ENCODE measurements at regions not wholly inside any gene's neighbourhood (a gene's known extent, or its start where the extent isn't known, plus 50 kb on each side); places are given as distances from the start of the nearest gene placed in this dataset.

DNA sequence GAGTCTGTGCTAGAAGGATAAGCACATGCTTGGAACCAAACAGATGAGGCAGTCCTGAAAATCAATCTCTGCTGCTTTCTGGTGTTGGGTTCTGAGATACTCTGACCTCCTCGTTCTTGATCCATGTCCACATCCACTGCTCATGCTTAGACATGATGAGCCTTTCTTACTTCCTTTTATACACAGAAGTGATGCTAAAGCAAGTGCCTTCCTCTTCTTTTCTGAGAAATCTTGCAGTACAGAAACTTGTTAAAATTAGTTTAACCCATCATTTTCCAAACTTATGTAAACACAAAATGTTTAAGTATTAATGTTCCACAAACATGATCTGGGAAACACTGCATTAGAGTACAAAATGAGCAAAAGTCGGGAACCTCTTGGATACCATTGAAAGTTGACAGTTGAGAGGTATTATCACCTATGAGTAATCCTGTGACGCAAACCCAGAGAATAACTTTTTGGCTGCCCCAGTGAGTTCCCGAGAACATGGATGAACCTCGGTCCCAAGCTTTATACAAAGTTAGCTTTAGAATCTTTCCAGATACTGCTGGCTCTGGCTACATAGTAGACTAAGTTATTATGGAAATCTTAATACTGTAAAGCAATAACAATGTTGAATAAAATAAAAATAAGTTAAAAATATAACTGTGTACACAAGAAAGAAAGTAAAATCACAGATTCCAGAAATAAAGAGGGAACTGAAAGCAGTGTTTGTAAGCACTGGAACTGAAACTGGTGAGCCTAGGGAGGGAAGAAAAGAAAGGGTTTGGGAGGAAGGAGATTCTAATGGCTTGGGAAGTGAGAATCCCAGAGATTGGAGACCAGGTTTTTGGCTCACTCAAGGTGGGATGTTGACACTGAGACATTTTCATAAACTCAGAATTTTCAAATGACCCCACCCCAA is 429.3 kb upstream of the RUNX1 start:
- Histone ChIP-seq H4K20me1 (ENCODE audit: insufficient read depth, low read depth, low read length) (no peaks in the 10 kb centered on the region), H3K27me3 (ENCODE audit: low read length) (no peaks in the 10 kb centered on the region), H3K79me2 (ENCODE audit: low read length) (no peaks in the 10 kb centered on the region), H3K9ac (ENCODE audit: low read length) (no peak overlapping the region), H3K36me3 (ENCODE audit: insufficient read depth, low read length) (no peaks in the 10 kb centered on the region), H2AFZ (ENCODE audit: low read length) (no peak overlapping the region), H3K9me3 (ENCODE audit: low read length) (no peaks in the 10 kb centered on the region), H3K4me2 (ENCODE audit: low read depth, low read length, poor library complexity, severe bottlenecking) (no peak overlapping the region), H3K27ac (ENCODE audit: low read length) (no peak overlapping the region), H3K4me1 (ENCODE audit: low read length) (no peaks in the 10 kb centered on the region), H3K4me3 (ENCODE audit: low read length) (no peak overlapping the region), H3K9me2 (replicated peaks; ENCODE audit: insufficient read depth, low read length) (no peaks in the 10 kb centered on the region)
- DNase-seq: no peak

DNA sequence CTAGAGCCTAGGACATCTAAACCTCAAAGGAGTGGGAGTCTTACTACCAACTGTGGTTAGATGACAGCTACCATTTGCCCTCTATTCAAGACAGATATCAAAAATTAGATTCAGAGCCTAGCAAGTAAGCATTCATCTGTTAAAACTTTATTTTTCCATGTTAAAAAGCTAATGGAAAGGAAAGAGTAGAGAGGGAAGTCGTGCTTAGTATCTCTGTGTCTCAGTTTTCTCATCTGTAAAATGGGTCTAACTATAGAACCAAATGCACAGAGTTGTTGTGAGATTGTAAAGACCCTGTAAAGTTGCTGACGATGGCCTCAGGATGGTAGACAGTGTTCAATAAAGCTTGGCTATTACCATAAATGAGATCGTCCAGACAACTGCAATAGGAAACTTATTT is 428.5 kb upstream of the RUNX1 start:
- Histone ChIP-seq H3K27me3 (ENCODE audit: low read length) (no peaks in the 10 kb centered on the region), H2AFZ (ENCODE audit: low read length) (no peak overlapping the region), H3K36me3 (ENCODE audit: insufficient read depth, low read length) (no peaks in the 10 kb centered on the region), H3K9me2 (replicated peaks; ENCODE audit: insufficient read depth, low read length) (no peaks in the 10 kb centered on the region), H3K9ac (ENCODE audit: low read length) (no peak overlapping the region), H3K4me1 (ENCODE audit: low read length) (no peaks in the 10 kb centered on the region), H3K27ac (ENCODE audit: low read length) (no peak overlapping the region), H4K20me1 (ENCODE audit: insufficient read depth, low read depth, low read length) (no peaks in the 10 kb centered on the region), H3K9me3 (ENCODE audit: low read length) (no peaks in the 10 kb centered on the region), H3K79me2 (ENCODE audit: low read length) (no peaks in the 10 kb centered on the region), H3K4me2 (ENCODE audit: low read depth, low read length, poor library complexity, severe bottlenecking) (no peak overlapping the region), H3K4me3 (ENCODE audit: low read length) (no peak overlapping the region)
- no peak for DNase-seq

DNA sequence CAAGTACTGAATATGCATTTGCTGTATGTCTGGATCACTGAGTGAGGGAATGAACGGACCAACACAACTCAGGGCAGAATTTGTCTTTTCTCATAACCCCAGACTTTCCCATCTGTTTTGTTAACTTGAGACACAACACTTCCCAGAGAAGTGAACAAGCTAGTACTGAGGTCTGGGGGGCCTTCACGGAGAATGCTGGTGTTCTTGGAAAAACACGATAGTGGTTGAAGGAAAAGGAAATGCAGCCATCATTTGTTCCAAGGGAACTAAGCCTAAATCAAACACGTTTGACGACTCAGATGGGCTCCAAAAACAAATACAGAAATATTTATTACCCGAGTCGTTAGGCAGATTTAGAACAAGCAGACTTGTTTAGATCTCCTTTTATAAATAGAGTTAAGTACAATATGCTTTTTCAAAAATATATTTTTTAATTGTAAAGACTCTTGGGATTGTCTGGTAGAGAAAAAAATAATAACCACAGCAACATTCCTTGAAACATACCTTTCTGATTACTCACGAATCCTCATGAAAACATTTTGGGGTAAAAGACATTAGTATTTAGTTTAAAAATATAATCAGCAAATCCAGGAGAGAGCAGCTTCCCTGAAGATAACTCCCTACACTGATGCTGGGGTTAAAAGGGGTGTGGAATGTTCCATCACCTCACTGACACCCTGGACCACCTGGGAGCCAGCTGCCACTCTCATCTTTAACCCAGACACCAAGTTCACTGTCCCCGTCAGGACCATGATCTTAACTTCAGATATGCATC is 427.7 kb upstream of the RUNX1 start:
- no peak overlapping the region for H3K4me3 ChIP-seq (ENCODE audit: low read length)
- H4K20me1 ChIP-seq (ENCODE audit: insufficient read depth, low read depth, low read length): no peaks in the 10 kb centered on the region
- H3K9me3 ChIP-seq (ENCODE audit: low read length): no peaks in the 10 kb centered on the region
- no peaks in the 10 kb centered on the region for H3K27me3 ChIP-seq (ENCODE audit: low read length)
- no peak for DNase-seq
- no peaks in the 10 kb centered on the region for H3K9me2 ChIP-seq (replicated peaks; ENCODE audit: insufficient read depth, low read length)
- H3K4me2 ChIP-seq (ENCODE audit: low read depth, low read length, poor library complexity, severe bottlenecking): no peak overlapping the region
- H3K4me1 ChIP-seq (ENCODE audit: low read length): no peaks in the 10 kb centered on the region
- H3K9ac ChIP-seq (ENCODE audit: low read length): no peak overlapping the region
- H3K79me2 ChIP-seq (ENCODE audit: low read length): no peaks in the 10 kb centered on the region
- no peaks in the 10 kb centered on the region for H3K36me3 ChIP-seq (ENCODE audit: insufficient read depth, low read length)
- H3K27ac ChIP-seq (ENCODE audit: low read length): no peak overlapping the region
- no peak overlapping the region for H2AFZ ChIP-seq (ENCODE audit: low read length)

DNA sequence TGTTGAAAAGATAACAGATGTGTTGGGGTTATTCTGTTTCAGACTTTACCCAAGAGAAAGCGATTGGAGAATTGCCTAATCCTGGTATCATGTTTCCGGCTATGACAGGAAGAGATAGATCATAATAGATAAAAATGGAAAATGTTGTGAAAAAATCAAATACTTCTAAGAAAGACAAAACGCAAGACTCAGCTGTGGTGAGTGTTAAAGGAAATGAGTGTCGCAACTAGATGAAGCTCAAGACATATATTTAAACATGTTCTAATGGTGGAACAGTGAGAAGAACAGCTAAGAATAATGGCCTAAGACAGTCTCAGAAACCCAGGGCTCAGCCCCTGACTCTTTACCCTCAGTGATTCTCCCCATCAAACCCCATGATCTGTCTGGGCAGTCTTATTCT is 426.7 kb upstream of the RUNX1 start:
- Histone ChIP-seq H3K4me3 (ENCODE audit: low read length) (no peak overlapping the region), H4K20me1 (ENCODE audit: insufficient read depth, low read depth, low read length) (no peaks in the 10 kb centered on the region), H3K4me2 (ENCODE audit: low read depth, low read length, poor library complexity, severe bottlenecking) (no peak overlapping the region), H3K9ac (ENCODE audit: low read length) (no peak overlapping the region), H3K27me3 (ENCODE audit: low read length) (no peaks in the 10 kb centered on the region), H3K27ac (ENCODE audit: low read length) (no peak overlapping the region), H3K36me3 (ENCODE audit: insufficient read depth, low read length) (no peaks in the 10 kb centered on the region), H3K4me1 (ENCODE audit: low read length) (no peaks in the 10 kb centered on the region), H3K9me3 (ENCODE audit: low read length) (no peaks in the 10 kb centered on the region), H3K9me2 (replicated peaks; ENCODE audit: insufficient read depth, low read length) (no peaks in the 10 kb centered on the region), H2AFZ (ENCODE audit: low read length) (no peak overlapping the region), H3K79me2 (ENCODE audit: low read length) (no peaks in the 10 kb centered on the region)
- DNase-seq: no peak

DNA sequence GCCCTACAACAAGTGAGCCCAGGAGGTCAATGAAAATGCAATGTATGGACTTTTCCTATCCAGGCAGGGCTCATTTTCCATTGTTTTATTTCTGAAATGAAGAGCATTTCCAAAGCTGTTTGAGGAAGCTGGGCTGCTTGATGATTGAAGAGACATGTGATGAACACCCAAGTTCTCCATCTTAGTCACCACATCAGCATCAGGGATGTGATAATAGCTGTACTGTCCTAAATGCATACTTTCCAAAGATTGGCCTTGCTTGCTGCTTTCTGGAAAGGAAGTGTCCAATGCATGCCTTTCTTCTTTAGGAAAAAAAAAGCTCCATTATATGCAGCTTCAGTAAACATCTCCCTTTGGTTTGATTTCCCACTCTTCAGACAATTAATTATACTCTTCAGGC is 425.9 kb upstream of the RUNX1 start:
- no peak for DNase-seq
- H3K4me2 ChIP-seq (ENCODE audit: low read depth, low read length, poor library complexity, severe bottlenecking): no peak overlapping the region

DNA sequence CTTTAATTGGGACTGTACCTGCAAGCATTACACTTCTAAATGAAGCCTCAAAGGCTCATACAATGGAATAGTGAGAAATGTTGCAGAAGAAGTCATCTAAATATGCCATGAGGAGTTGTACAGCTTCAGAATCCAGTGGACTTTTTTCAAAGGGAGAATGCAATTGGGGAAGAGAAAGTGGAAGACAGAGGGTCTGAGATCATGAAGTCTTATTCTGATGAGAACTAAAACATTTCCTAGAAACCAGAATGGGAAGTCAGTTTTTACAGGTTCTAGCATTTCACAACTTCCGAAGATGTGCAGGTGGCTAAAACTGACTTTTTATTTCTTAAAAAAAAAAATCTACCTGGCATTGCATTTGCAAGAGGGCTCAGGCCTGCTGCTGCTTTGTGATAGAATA is 424.4 kb upstream of the RUNX1 start:
- no peaks in the 10 kb centered on the region for H3K79me2 ChIP-seq (ENCODE audit: low read length)
- no peaks in the 10 kb centered on the region for H3K9me3 ChIP-seq (ENCODE audit: low read length)
- no peaks in the 10 kb centered on the region for H3K9me2 ChIP-seq (replicated peaks; ENCODE audit: insufficient read depth, low read length)
- H2AFZ ChIP-seq (ENCODE audit: low read length): no peak overlapping the region
- DNase-seq: no peak
- no peak overlapping the region for H3K9ac ChIP-seq (ENCODE audit: low read length)
- H3K27me3 ChIP-seq (ENCODE audit: low read length): no peaks in the 10 kb centered on the region
- no peak overlapping the region for H3K4me3 ChIP-seq (ENCODE audit: low read length)
- H4K20me1 ChIP-seq (ENCODE audit: insufficient read depth, low read depth, low read length): no peaks in the 10 kb centered on the region
- H3K4me2 ChIP-seq (ENCODE audit: low read depth, low read length, poor library complexity, severe bottlenecking): no peak overlapping the region
- H3K36me3 ChIP-seq (ENCODE audit: insufficient read depth, low read length): no peaks in the 10 kb centered on the region
- no peak overlapping the region for H3K27ac ChIP-seq (ENCODE audit: low read length)
- H3K4me1 ChIP-seq (ENCODE audit: low read length): no peaks in the 10 kb centered on the region

More for the DNA sequence above, 425.9 kb upstream of the RUNX1 start:
- Histone ChIP-seq H3K27me3 (ENCODE audit: low read length) (no peaks in the 10 kb centered on the region), H3K27ac (ENCODE audit: low read length) (no peak overlapping the region), H2AFZ (ENCODE audit: low read length) (no peak overlapping the region), H3K4me1 (ENCODE audit: low read length) (no peaks in the 10 kb centered on the region), H3K9me2 (replicated peaks; ENCODE audit: insufficient read depth, low read length) (no peaks in the 10 kb centered on the region), H3K79me2 (ENCODE audit: low read length) (no peaks in the 10 kb centered on the region), H3K4me3 (ENCODE audit: low read length) (no peak overlapping the region), H4K20me1 (ENCODE audit: insufficient read depth, low read depth, low read length) (no peaks in the 10 kb centered on the region), H3K9ac (ENCODE audit: low read length) (no peak overlapping the region), H3K36me3 (ENCODE audit: insufficient read depth, low read length) (no peaks in the 10 kb centered on the region), H3K9me3 (ENCODE audit: low read length) (no peaks in the 10 kb centered on the region)

DNA sequence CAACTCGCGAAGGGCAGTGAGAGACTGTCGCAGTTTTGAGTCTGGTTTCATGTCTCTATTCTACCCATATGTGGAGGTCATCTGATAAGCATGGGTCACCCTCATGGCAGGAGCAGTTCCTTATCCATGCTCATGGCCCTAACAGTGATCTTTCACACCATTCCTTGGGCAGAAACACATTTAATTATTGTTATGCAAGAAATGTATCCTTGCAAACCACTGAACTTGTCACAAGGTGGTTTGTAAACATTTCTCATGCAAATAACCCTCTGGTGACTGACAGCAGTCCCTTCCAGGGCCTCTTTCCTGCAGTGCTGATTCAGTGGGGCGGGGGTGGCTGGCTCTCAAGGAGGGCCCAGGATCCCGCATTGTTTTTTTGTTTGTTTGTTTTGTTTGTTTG is 421.4 kb upstream of the RUNX1 start:
- H3K9me3 ChIP-seq (ENCODE audit: low read length): no peaks in the 10 kb centered on the region
- no peaks in the 10 kb centered on the region for H3K9me2 ChIP-seq (replicated peaks; ENCODE audit: insufficient read depth, low read length)
- no peaks in the 10 kb centered on the region for H4K20me1 ChIP-seq (ENCODE audit: insufficient read depth, low read depth, low read length)
- DNase-seq: no peak
- no peaks in the 10 kb centered on the region for H3K79me2 ChIP-seq (ENCODE audit: low read length)
- no peaks in the 10 kb centered on the region for H3K36me3 ChIP-seq (ENCODE audit: insufficient read depth, low read length)
- H2AFZ ChIP-seq (ENCODE audit: low read length): no peak overlapping the region
- no peak overlapping the region for H3K9ac ChIP-seq (ENCODE audit: low read length)
- H3K4me2 ChIP-seq (ENCODE audit: low read depth, low read length, poor library complexity, severe bottlenecking): no peak overlapping the region
- H3K27me3 ChIP-seq (ENCODE audit: low read length): no peaks in the 10 kb centered on the region
- no peak overlapping the region for H3K4me3 ChIP-seq (ENCODE audit: low read length)
- no peaks in the 10 kb centered on the region for H3K4me1 ChIP-seq (ENCODE audit: low read length)
- H3K27ac ChIP-seq (ENCODE audit: low read length): no peak overlapping the region

DNA sequence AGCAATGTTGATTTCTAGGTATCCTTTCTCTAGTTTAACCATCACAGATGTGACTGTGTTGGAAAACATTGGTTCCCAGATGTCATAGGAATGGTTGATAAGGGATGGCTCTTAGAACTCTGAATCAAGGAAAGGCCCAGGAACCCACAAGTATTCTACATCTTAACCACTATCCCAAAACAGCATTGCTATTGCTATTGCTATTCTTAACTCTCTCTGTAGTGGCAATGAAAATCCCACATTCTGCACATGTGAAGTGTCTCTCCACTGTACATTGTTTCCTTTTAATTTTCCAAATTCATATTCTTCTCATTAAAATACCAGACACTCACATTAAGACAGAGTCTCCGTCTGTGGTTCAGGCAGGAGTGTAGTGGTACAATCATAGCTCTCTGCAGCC is 420.4 kb upstream of the RUNX1 start:
- Histone ChIP-seq H3K9me2 (replicated peaks; ENCODE audit: insufficient read depth, low read length) (no peaks in the 10 kb centered on the region), H3K36me3 (ENCODE audit: insufficient read depth, low read length) (no peaks in the 10 kb centered on the region), H3K27me3 (ENCODE audit: low read length) (no peaks in the 10 kb centered on the region), H2AFZ (ENCODE audit: low read length) (no peak overlapping the region), H3K9me3 (ENCODE audit: low read length) (no peaks in the 10 kb centered on the region), H3K79me2 (ENCODE audit: low read length) (no peaks in the 10 kb centered on the region), H3K9ac (ENCODE audit: low read length) (no peak overlapping the region), H3K4me1 (ENCODE audit: low read length) (no peaks in the 10 kb centered on the region), H3K4me3 (ENCODE audit: low read length) (no peak overlapping the region), H3K4me2 (ENCODE audit: low read depth, low read length, poor library complexity, severe bottlenecking) (no peak overlapping the region), H4K20me1 (ENCODE audit: insufficient read depth, low read depth, low read length) (no peaks in the 10 kb centered on the region), H3K27ac (ENCODE audit: low read length) (no peak overlapping the region)
- DNase-seq: no peak
